ENCODE measurements at regions not wholly inside any gene's neighbourhood (a gene's known extent, or its start where the extent isn't known, plus 50 kb on each side); places are given as distances from the start of the nearest gene placed in this dataset.

DNA sequence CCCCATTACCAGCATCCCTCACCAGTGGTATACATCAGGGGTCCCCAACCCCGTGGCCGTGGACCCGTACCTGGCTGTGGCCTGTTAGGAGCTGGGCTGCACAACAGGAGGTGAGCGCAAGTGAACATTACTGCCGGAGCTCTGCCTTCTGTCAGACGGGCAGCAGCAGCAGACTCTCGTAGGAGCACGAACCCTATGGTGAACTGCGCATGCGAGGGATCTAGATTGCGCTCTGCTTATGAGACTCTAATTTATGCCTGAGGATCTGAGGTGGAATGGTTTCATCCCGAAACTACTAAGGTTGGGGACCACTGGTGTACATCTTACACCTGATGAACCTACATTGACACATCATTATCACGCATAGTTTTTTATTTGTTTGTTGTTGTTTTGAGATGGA, 52.8 kb upstream of the DHX15 start:
- 92% methylated on average over 7 of the region's 13 CpGs for WGBS (ENCODE audit: insufficient coverage)
- Histone ChIP-seq H3K4me3 (ENCODE audit: low read length) (no peak overlapping the region), H3K4me1 (ENCODE audit: control insufficient read depth, insufficient read depth, low read length) (no peaks in the 10 kb centered on the region), H3K27ac (ENCODE audit: low read length) (no peak overlapping the region), H3K36me3 (ENCODE audit: control insufficient read depth, insufficient read depth, low read length) (no peaks in the 10 kb centered on the region), H3K27me3 (ENCODE audit: control insufficient read depth, insufficient read depth, low read length) (no peaks in the 10 kb centered on the region), H3K9me3 (replicated peaks; ENCODE audit: control insufficient read depth, low read depth, low read length) (no peaks in the 10 kb centered on the region)
- no peak for DNase-seq

DNA sequence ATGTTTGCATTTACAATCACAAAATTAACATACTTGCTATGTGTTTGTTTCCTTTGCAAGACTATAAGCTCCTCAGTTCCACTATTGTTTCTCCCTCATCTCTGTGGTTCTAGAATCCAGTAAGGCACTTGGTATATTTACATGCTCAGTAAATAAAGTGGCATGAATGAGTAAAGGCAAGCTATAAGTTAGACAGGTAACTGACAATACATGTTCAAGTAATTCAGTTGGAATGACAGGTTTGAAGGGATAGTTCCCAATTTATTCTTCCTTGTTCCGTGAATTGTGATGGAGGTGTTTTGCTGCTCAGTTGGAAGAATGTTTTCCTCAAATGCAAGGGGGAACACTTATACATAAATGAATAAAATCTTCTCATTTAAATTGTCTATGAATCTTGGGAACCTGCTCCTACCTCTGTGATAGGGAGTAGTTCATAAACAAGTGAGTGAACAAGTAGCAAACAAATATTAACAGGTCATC, 54.1 kb upstream of the DHX15 start:
- Histone ChIP-seq H3K9me3 (replicated peaks; ENCODE audit: control insufficient read depth, low read depth, low read length) (no peaks in the 10 kb centered on the region), H3K27ac (ENCODE audit: low read length) (no peak overlapping the region), H3K4me3 (ENCODE audit: low read length) (no peak overlapping the region), H3K4me1 (ENCODE audit: control insufficient read depth, insufficient read depth, low read length) (no peaks in the 10 kb centered on the region), H3K27me3 (ENCODE audit: control insufficient read depth, insufficient read depth, low read length) (no peaks in the 10 kb centered on the region), H3K36me3 (ENCODE audit: control insufficient read depth, insufficient read depth, low read length) (no peaks in the 10 kb centered on the region)
- WGBS (ENCODE audit: insufficient coverage), result no CpG with 5 or more reads among the region's 1 CpG
- DNase-seq, result no peak

DNA sequence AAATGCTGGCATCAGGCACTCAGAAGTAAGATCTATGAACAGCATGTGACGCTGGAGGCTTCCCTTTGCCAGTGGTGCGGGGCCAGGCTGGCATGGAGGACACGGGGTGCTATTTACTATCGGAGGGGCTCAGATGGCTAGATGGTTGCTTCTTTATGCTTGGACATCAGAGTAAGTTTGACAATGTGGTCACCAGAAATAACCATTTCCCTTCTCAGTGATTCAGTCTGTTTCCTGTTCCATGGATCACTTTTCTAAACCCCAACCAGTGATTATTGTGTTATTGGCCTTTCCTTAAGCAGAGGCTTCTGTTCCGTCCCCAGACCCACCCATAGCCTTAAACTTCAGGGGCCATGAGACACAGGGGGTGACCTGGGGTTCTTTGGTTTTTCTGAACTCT, 55.4 kb upstream of the DHX15 start:
- Histone ChIP-seq H3K36me3 (ENCODE audit: control insufficient read depth, insufficient read depth, low read length) (no peaks in the 10 kb centered on the region), H3K4me1 (ENCODE audit: control insufficient read depth, insufficient read depth, low read length) (no peaks in the 10 kb centered on the region), H3K27ac (ENCODE audit: low read length) (no peak overlapping the region), H3K4me3 (ENCODE audit: low read length) (no peak overlapping the region), H3K27me3 (ENCODE audit: control insufficient read depth, insufficient read depth, low read length) (no peaks in the 10 kb centered on the region), H3K9me3 (replicated peaks; ENCODE audit: control insufficient read depth, low read depth, low read length) (no peaks in the 10 kb centered on the region)
- 58% methylated on average over 2 of the region's 5 CpGs for WGBS (ENCODE audit: insufficient coverage)
- no peak for DNase-seq

DNA sequence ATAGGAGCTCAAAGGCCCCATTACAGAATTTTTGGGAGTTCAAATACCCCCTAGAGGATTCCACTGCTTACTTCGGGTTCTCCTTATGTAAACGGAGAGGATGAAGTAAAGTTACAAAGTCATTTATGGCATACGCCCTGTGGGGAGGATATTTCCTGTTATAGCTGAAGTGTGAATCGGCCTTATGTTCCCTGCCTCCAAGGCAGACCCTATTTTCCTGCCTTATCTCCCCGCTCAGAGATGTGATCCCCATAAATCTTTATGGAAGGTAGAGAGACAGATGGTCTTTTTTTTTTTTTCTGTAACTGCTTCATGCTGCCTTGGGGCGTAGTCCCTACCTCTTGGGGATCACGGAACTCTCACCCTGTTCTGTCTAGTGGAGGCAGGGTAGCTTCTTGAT, 56.0 kb upstream of the DHX15 start:
- DNase-seq, result no peak
- H3K27ac ChIP-seq (ENCODE audit: low read length), result no peak overlapping the region
- H3K4me1 ChIP-seq (ENCODE audit: control insufficient read depth, insufficient read depth, low read length), result no peaks in the 10 kb centered on the region
- no peaks in the 10 kb centered on the region for H3K27me3 ChIP-seq (ENCODE audit: control insufficient read depth, insufficient read depth, low read length)
- no peaks in the 10 kb centered on the region for H3K9me3 ChIP-seq (replicated peaks; ENCODE audit: control insufficient read depth, low read depth, low read length)
- no peaks in the 10 kb centered on the region for H3K36me3 ChIP-seq (ENCODE audit: control insufficient read depth, insufficient read depth, low read length)
- H3K4me3 ChIP-seq (ENCODE audit: low read length), result no peak overlapping the region
- no CpG with 5 or more reads among the region's 7 CpGs for WGBS (ENCODE audit: insufficient coverage)

DNA sequence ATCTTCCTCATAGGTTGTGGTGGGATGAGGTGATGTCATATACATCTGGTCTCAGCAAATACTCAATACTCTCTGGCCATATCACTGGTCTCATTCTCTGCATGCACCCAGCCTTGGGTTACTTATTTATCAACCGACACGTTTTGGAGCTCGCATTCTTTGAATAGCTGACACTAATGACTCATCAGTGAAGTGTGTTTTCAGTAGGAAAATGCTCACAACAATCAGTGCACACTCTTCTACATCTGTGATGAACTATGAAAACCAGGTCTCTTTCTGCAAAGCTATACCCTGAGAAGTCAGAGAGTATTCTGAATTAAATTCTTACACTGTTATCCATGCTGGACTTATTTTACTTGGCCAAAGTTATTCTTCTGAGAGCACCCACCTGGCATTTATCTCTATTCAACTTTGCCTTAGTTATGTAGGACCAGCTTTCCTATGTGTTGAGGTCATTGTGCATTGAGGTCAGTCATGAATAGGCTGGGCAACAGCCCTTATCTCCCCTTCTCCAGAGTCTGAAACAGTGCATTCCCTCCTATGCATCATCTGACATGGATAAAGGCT, 58.7 kb upstream of the DHX15 start:
- peaks cover 7% of the 10 kb centered on the region for H3K9me3 ChIP-seq (replicated peaks; ENCODE audit: control insufficient read depth, low read depth, low read length)
- peak; percentile 29 for DNase-seq
- WGBS (ENCODE audit: insufficient coverage), result no CpG with 5 or more reads among the region's 3 CpGs
- no peak overlapping the region for H3K4me3 ChIP-seq (ENCODE audit: low read length)
- H3K27me3 ChIP-seq (ENCODE audit: control insufficient read depth, insufficient read depth, low read length), result no peaks in the 10 kb centered on the region
- H3K27ac ChIP-seq (ENCODE audit: low read length), result no peak overlapping the region
- H3K4me1 ChIP-seq (ENCODE audit: control insufficient read depth, insufficient read depth, low read length), result no peaks in the 10 kb centered on the region
- H3K36me3 ChIP-seq (ENCODE audit: control insufficient read depth, insufficient read depth, low read length), result no peaks in the 10 kb centered on the region

DNA sequence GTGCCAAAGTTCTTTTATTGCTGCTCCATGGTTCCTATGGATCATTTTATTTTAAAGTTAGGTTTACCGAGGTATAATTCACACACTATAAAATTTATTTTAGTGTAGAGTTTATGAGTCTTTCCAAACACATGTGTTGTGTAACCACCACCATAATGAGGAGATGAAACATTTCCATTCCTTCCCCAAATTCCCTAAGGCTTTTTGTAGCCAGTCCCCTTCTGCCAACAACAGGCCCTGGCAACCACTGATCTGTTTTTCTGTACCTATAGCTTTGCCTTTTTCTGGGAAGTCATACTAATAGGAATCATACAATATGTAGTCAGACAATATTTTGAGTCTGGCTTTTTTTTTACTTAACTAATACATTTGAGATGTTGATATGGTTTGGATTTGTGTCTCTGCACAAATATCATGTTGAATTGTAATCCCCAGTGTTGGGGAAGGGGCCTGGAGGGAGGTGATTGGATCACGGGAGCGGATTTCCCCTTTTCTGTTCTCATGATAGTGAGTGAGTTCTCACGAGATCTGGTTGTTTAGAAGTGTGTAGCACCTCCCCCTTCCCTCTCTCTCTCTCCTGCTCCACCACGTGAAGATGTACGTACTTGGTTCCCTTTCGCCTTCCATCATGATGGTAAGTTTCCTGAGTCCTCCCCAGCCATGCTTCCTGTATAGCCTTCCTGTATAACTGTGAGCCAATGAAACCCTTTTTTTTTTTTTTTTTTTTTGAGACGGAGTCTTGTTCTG, 59.6 kb upstream of the DHX15 start:
- Histone ChIP-seq H3K4me3 (ENCODE audit: low read length) (no peak overlapping the region), H3K4me1 (ENCODE audit: control insufficient read depth, insufficient read depth, low read length) (no peaks in the 10 kb centered on the region), H3K27me3 (ENCODE audit: control insufficient read depth, insufficient read depth, low read length) (no peaks in the 10 kb centered on the region), H3K27ac (ENCODE audit: low read length) (no peak overlapping the region), H3K9me3 (replicated peaks; ENCODE audit: control insufficient read depth, low read depth, low read length) (peaks cover 7% of the 10 kb centered on the region), H3K36me3 (ENCODE audit: control insufficient read depth, insufficient read depth, low read length) (no peaks in the 10 kb centered on the region)
- DNase-seq, result no peak
- whole genome bisulfite sequencing (ENCODE audit: insufficient coverage), result no CpG with 5 or more reads among the region's 8 CpGs

DNA sequence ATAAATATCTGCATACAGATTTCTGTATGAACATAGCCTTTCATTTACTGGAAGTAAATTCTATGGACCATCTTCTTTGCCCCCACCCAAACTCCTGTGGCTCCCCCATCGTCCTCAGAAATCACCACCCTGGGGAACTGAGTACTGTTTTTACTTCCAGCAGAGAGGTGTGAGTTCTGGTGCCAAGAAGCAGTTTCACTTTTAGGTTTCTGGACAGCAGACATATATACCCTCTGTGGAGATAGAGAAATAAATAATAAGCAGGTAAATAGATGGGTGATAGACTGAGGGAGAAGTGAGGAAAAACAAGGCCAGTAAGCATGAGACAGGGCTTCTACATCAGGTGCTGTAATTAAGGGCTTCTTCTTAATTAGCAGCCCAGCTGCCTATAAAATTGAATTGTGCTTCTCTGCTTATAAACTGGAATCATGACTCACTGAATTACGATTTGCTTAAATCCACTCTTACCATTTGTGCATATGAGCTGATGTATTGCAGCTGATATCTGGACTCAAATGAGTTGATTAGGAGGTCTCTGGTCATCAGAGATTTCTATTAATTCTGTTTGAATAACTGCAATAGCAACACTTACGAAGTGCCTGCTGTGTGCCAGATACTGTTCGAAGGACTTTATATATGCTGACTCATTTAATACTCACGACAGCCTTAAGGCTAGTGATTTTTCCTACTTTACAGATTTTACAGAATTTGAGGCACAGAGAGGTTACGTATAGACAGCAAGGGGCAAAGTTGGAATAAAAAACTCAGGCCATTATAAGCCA, 60.8 kb upstream of the DHX15 start:
- WGBS (ENCODE audit: insufficient coverage), result no CpG with 5 or more reads among the region's 6 CpGs
- Histone ChIP-seq H3K9me3 (replicated peaks; ENCODE audit: control insufficient read depth, low read depth, low read length) (peaks cover 7% of the 10 kb centered on the region), H3K27ac (ENCODE audit: low read length) (no peak overlapping the region), H3K27me3 (ENCODE audit: control insufficient read depth, insufficient read depth, low read length) (peaks cover 1% of the 10 kb centered on the region), H3K4me3 (ENCODE audit: low read length) (no peak overlapping the region), H3K36me3 (ENCODE audit: control insufficient read depth, insufficient read depth, low read length) (no peaks in the 10 kb centered on the region), H3K4me1 (ENCODE audit: control insufficient read depth, insufficient read depth, low read length) (no peaks in the 10 kb centered on the region)
- no peak for DNase-seq

DNA sequence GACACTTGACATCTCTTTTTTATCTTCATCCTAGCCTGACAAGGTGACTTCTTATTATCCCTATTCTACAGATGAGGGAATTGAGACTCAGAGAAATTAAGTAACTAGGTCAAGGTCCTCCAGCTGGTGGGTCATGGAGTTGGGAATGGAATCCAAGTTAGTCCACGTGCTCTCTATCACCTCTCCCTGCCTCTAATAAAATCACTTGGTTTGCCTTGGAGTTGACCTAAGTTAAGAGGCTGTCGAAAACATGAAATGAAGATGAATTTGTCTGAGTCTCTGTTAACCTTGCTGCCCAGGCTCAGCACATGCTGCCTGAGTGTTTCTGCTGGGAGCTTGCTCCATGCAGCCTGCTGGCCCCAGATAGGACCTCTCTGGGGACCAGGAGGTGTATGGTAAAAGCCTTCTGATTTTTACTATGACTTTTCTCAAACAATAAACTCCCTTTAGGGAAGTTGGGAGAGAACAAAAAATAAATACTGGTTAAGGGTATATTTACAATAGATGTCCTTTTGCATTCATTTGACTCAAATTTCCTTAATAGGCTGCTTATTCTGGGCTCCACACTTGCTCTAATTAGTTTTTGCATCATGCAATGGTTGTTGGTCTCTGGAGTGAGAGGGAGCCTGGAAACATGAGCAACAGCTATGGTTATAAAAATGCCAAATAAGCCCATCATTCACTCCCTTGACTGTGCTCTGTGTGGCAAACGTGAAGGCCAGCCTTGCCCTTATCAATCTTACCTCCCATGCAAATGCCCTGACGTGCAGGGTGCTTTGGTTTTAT, 61.6 kb upstream of the DHX15 start:
- Histone ChIP-seq H3K9me3 (replicated peaks; ENCODE audit: control insufficient read depth, low read depth, low read length) (peaks cover 7% of the 10 kb centered on the region), H3K4me1 (ENCODE audit: control insufficient read depth, insufficient read depth, low read length) (no peaks in the 10 kb centered on the region), H3K27ac (ENCODE audit: low read length) (no peak overlapping the region), H3K27me3 (ENCODE audit: control insufficient read depth, insufficient read depth, low read length) (peaks cover 2% of the 10 kb centered on the region), H3K4me3 (ENCODE audit: low read length) (no peak overlapping the region), H3K36me3 (ENCODE audit: control insufficient read depth, insufficient read depth, low read length) (no peaks in the 10 kb centered on the region)
- 60% methylated on average over 1 of the region's 4 CpGs for WGBS (ENCODE audit: insufficient coverage)
- no peak for DNase-seq

DNA sequence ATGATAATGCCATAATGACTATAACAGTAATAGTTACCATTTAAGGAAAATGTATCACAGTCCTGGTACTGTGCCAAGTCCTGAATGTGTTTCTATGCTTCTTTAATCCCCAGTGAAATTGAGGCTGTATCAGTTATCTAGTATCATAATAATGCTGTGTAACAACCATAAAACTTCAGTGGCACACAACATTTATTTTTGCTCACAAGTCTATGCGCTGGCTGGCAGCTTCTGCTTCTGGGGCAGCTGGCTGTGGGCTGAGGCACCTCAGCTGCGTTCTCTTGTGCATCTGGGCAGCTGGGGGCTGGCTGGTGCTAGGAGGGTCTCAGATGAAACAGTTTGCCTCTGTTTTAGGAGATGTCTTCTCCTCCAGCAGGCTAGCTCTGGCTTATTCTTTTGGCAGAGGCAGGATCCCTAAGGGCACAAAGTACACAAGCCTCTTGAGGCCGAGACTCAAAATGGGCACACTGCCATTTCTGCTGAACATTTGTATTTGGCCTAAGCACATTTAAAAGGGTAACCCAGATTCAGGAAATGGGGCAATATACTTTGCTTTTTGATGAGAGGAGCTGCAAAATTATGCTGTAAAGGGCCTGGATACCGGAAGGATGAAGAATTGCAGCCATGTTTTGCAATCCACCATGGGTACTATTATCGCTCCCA, 62.6 kb upstream of the DHX15 start:
- H3K36me3 ChIP-seq (ENCODE audit: control insufficient read depth, insufficient read depth, low read length), result no peaks in the 10 kb centered on the region
- WGBS (ENCODE audit: insufficient coverage), result 79% methylated on average over 3 of the region's 5 CpGs
- no peaks in the 10 kb centered on the region for H3K4me1 ChIP-seq (ENCODE audit: control insufficient read depth, insufficient read depth, low read length)
- peaks cover 7% of the 10 kb centered on the region for H3K9me3 ChIP-seq (replicated peaks; ENCODE audit: control insufficient read depth, low read depth, low read length)
- peak; percentile 19 for DNase-seq
- H3K4me3 ChIP-seq (ENCODE audit: low read length), result no peak overlapping the region
- H3K27me3 ChIP-seq (ENCODE audit: control insufficient read depth, insufficient read depth, low read length), result peaks cover 2% of the 10 kb centered on the region
- H3K27ac ChIP-seq (ENCODE audit: low read length), result no peak overlapping the region
